ENCODE measurements at regions not wholly inside any gene's neighbourhood (a gene's known extent, or its start where the extent isn't known, plus 50 kb on each side); places are given as distances from the start of the nearest gene placed in this dataset.
"Not testable (repeated sequence)": the region's sequence is repeated elsewhere in the genome, so short reads cannot be mapped to it uniquely, and the experiment has no call there.

- intact Hi-C loops (cut with micrococcal nuclease; ENCODE audit: unreplicated experiment); H3K27ac ChIP-seq (ENCODE audit: control insufficient read depth, insufficient read depth); H3K36me3 ChIP-seq (ENCODE audit: control insufficient read depth in 2 of 2, insufficient read depth in 2 of 2, low read length in 1 of 2); H3K4me3 ChIP-seq; H4K20me1 ChIP-seq (ENCODE audit: control insufficient read depth, insufficient read depth); H2AFZ ChIP-seq (ENCODE audit: control insufficient read depth, low read depth, low read length); H3K9me3 ChIP-seq (replicated peaks; ENCODE audit: control insufficient read depth, insufficient read depth, low read length); H3K79me2 ChIP-seq (ENCODE audit: control insufficient read depth, insufficient read depth, low read length); in situ Hi-C loops (cut with MboI); ATAC-seq; SMC1A ChIA-PET (ENCODE audit: uncharacterized antibody, unreplicated experiment); RAD21 ChIA-PET (ENCODE audit: unreplicated experiment); FAIRE-seq; H3K27me3 ChIP-seq (replicated peaks in 1 of 2; ENCODE audit: control insufficient read depth in 2 of 2, insufficient read depth in 2 of 2, low read length in 1 of 2); CTCF ChIA-PET; BruUV-seq (replicated peaks); POLR2A ChIA-PET; DNase-seq (ENCODE audit: low read depth, low spot score); H3K4me2 ChIP-seq (ENCODE audit: control insufficient read depth, insufficient read depth); H3K9ac ChIP-seq (ENCODE audit: control insufficient read depth, insufficient read depth, low read length); H3K4me1 ChIP-seq (ENCODE audit: control insufficient read depth, insufficient read depth, low read length): not testable (repeated sequence)
- WGBS (ENCODE audit: insufficient coverage, insufficient replicate concordance, low lambda C conversion rate, missing lambda C conversion rate): 17% methylated on average over 5 of the region's 5 CpGs
These were observed 332.0 kb upstream of the FZD8 start for GRCh38 chr10:35973912-35974591.

- POLR2A ChIA-PET: no interaction called here
- FAIRE-seq: no peak
- intact Hi-C loops (cut with micrococcal nuclease; ENCODE audit: unreplicated experiment): no loop called here
These were observed 330.2 kb upstream of the FZD8 start for GRCh38 chr10:35972275-35972674.

More at GRCh38 chr10:35972275-35972674, 330.2 kb upstream of the FZD8 start:
- Histone ChIP-seq H2AFZ (ENCODE audit: control insufficient read depth, low read depth, low read length) (no peak overlapping the region), H3K4me1 (ENCODE audit: control insufficient read depth, insufficient read depth, low read length) (no peaks in the 10 kb centered on the region), H3K36me3 (ENCODE audit: control insufficient read depth in 2 of 2, insufficient read depth in 2 of 2, low read length in 1 of 2) (no peaks in the 10 kb centered on the region), H3K27ac (ENCODE audit: control insufficient read depth, insufficient read depth) (no peak overlapping the region), H3K4me2 (ENCODE audit: control insufficient read depth, insufficient read depth) (no peak overlapping the region), H3K27me3 (replicated peaks in 1 of 2; ENCODE audit: control insufficient read depth in 2 of 2, insufficient read depth in 2 of 2, low read length in 1 of 2) (no peaks in the 10 kb centered on the region), H4K20me1 (ENCODE audit: control insufficient read depth, insufficient read depth) (no peaks in the 10 kb centered on the region), H3K9ac (ENCODE audit: control insufficient read depth, insufficient read depth, low read length) (no peak overlapping the region), H3K9me3 (replicated peaks; ENCODE audit: control insufficient read depth, insufficient read depth, low read length) (no peaks in the 10 kb centered on the region), H3K79me2 (ENCODE audit: control insufficient read depth, insufficient read depth, low read length) (no peaks in the 10 kb centered on the region), H3K4me3 (no peak overlapping the region)
- ChIA-PET CTCF (no interaction called here), RAD21 (ENCODE audit: unreplicated experiment) (no interaction called here), SMC1A (ENCODE audit: uncharacterized antibody, unreplicated experiment) (interaction anchor here (0.6 kb wide), 1 partner anchor 9 kb away, joined by 3 read pairs; no protein-coding TSS in a partner anchor)
- WGBS (ENCODE audit: insufficient coverage, insufficient replicate concordance, low lambda C conversion rate, missing lambda C conversion rate): 23% methylated on average over 3 of the region's 3 CpGs
- no TSS peak for BruUV-seq (replicated peaks)
- no peak for DNase-seq (ENCODE audit: low read depth, low spot score)
- no peak for ATAC-seq
- no peak for TF ChIP-seq YY1 (IDR thresholded peaks at IDR 0.05; ENCODE audit: low read depth, low read length)
- no peak for TF ChIP-seq MYC (IDR thresholded peaks at IDR 0.05; ENCODE audit: insufficient read depth, insufficient read length, insufficient replicate concordance, low read length, severe bottlenecking)
- TF ChIP-seq ETV6 (conservative IDR thresholded peaks at IDR 0.05 in 1 of 2, IDR thresholded peaks at IDR 0.05 in 1 of 2; ENCODE audit: borderline replicate concordance in 1 of 2, low read depth in 1 of 2): no peak
- TF ChIP-seq IKZF1 (conservative IDR thresholded peaks at IDR 0.05): no peak
- no peak for TF ChIP-seq GABPA (IDR thresholded peaks at IDR 0.05; ENCODE audit: low read depth)
- no peak for TF ChIP-seq ATF7 (IDR thresholded peaks at IDR 0.05; ENCODE audit: low read depth)
- TF ChIP-seq RAD21 (IDR thresholded peaks at IDR 0.05; ENCODE audit: insufficient read depth, low read depth, low read length): no peak
- no peak for TF ChIP-seq POU2F2 (IDR thresholded peaks at IDR 0.05; ENCODE audit: borderline replicate concordance, low read depth, low read length)
- in situ Hi-C loops (cut with MboI): no loop called here
